HG03045 (cell line): ENCODE measurements at regions not wholly inside any gene's neighbourhood (a gene's known extent, or its start where the extent isn't known, plus 50 kb on each side); places are given as distances from the start of the nearest gene placed in this dataset.

Experiments used
- ATAC-seq: cut with Tn5 transposase; IDR thresholded peaks from one replicate; pipeline ENCODE4 v1.9.1; 2021; ENCODE audit warnings: mild to moderate bottlenecking, moderate library complexity; ENCODE audit not compliant: unreplicated experiment

- no peak for ATAC-seq
Observed at GRCh38 chr3:124591699-124592098, 138.6 kb upstream of the UMPS start.

GRCh38 chr3:124592658-124593441, 137.4 kb upstream of the UMPS start:
- ATAC-seq: peak; percentile 77

- ATAC-seq: no peak
Observed at GRCh38 chr3:124593442-124593829, 136.8 kb upstream of the UMPS start.

GRCh38 chr3:124594581-124594980, 135.7 kb upstream of the UMPS start:
- no peak for ATAC-seq

GRCh38 chr3:124597273-124597672, 133.0 kb upstream of the UMPS start:
- no peak for ATAC-seq

- no peak for ATAC-seq
Observed at GRCh38 chr3:124597979-124598378, 132.3 kb upstream of the UMPS start.

- ATAC-seq: no peak
Observed at GRCh38 chr3:124599147-124599765, 131.0 kb upstream of the UMPS start.

GRCh38 chr3:124599779-124600693, 130.2 kb upstream of the UMPS start:
- no peak for ATAC-seq

GRCh38 chr3:124600765-124601164, 129.5 kb upstream of the UMPS start:
- no peak for ATAC-seq

- no peak for ATAC-seq
Observed at GRCh38 chr3:124601190-124601589, 129.1 kb upstream of the UMPS start.

- no peak for ATAC-seq
Observed at GRCh38 chr3:124602980-124603627, 127.1 kb upstream of the UMPS start.

- ATAC-seq: no peak
Observed at GRCh38 chr3:124605781-124606579, 124.3 kb upstream of the UMPS start.

- ATAC-seq: no peak
Observed at GRCh38 chr3:124607163-124607562, 123.1 kb upstream of the UMPS start.

- no peak for ATAC-seq
Observed at GRCh38 chr3:124609402-124609801, 120.8 kb upstream of the UMPS start.

- ATAC-seq: no peak
Observed at GRCh38 chr3:124610130-124610529, 120.1 kb upstream of the UMPS start.

GRCh38 chr3:124611520-124611919, 118.7 kb upstream of the UMPS start:
- ATAC-seq: no peak

GRCh38 chr3:124615896-124616543, 114.2 kb upstream of the UMPS start:
- no peak for ATAC-seq

GRCh38 chr3:124617177-124617576, 113.1 kb upstream of the UMPS start:
- ATAC-seq: no peak

GRCh38 chr3:124619887-124620599, 110.2 kb upstream of the UMPS start:
- no peak for ATAC-seq
